ENCODE measurements at regions not wholly inside any gene's neighbourhood (a gene's known extent, or its start where the extent isn't known, plus 50 kb on each side); places are given as distances from the start of the nearest gene placed in this dataset.

DNA sequence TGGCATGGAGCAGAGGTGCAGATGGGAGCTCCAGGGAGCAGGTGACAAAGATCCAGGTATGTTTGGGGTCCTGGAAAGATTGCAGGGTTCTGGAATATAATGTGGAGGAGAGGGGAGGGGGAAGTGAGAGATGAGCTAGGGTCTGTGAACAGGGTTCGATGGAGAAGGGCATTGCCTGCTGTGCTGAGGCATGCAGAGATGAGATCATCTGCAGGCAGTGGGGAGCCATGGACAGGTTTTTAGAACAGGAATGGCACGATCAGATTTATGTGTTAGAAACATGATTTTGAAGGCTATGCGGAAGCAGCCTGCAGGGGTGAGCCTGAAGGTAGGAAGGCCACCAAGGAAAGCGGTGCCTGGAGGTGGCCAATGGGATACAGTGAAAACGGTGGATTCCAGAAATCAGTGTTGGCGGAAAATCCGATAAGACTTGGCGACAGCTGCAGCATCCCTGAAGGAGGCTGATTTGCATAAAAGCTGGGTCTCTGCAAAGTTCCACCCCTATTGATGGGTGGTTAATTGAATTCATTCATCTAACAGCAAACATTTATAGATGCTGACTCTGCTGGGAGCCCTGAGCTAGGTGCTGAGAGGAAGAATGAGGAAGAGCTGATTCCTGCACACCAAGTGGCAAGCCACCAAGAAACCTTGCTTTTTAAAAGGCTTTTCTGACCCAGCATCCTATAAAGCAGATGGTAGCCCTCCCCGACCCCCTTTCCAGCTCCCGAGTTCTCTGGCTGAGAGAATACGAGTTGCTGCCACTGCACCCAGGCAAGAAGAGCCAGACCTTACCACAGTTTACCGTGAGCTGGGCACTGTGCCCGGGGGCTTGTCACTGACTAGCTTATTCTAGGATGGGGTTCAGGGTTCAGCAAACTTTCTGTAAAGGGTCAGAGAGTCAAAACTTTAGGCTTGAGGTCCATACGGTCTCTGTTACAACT lies 139.2 kb upstream of the SMIM23 start:
- DNase-seq (no peak), FAIRE-seq (no peak)
- Histone ChIP-seq H3K4me3 (ENCODE audit: low read length in 3 of 3) (no peak overlapping the region), H3K4me1 (ENCODE audit: control insufficient read depth in 2 of 3, insufficient read depth in 2 of 3, low read depth in 1 of 3, low read length in 3 of 3) (no peaks in the 10 kb centered on the region), H3K27me3 (ENCODE audit: control insufficient read depth, insufficient read depth, low read length) (no peaks in the 10 kb centered on the region), H3K36me3 (ENCODE audit: control insufficient read depth in 2 of 3, insufficient read depth in 3 of 3, low read length in 3 of 3) (no peaks in the 10 kb centered on the region), H3K9ac (ENCODE audit: low read length in 3 of 3) (no peak overlapping the region), H3K27ac (ENCODE audit: low read depth in 2 of 2, low read length in 2 of 2) (no peak overlapping the region), H3K9me3 (ENCODE audit: control insufficient read depth in 2 of 3, insufficient read depth in 1 of 3, low read length in 3 of 3) (no peaks in the 10 kb centered on the region)
- TF ChIP-seq, protein P1, sequence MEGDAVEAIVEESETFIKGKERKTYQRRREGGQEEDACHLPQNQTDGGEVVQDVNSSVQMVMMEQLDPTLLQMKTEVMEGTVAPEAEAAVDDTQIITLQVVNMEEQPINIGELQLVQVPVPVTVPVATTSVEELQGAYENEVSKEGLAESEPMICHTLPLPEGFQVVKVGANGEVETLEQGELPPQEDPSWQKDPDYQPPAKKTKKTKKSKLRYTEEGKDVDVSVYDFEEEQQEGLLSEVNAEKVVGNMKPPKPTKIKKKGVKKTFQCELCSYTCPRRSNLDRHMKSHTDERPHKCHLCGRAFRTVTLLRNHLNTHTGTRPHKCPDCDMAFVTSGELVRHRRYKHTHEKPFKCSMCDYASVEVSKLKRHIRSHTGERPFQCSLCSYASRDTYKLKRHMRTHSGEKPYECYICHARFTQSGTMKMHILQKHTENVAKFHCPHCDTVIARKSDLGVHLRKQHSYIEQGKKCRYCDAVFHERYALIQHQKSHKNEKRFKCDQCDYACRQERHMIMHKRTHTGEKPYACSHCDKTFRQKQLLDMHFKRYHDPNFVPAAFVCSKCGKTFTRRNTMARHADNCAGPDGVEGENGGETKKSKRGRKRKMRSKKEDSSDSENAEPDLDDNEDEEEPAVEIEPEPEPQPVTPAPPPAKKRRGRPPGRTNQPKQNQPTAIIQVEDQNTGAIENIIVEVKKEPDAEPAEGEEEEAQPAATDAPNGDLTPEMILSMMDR (IDR thresholded peaks at IDR 0.05; ENCODE audit: borderline replicate concordance, extremely low read depth, insufficient read depth), result no peak
- intact Hi-C loops (cut with DNase I), result no loop called here

GRCh38 chr5:171647043-171647903 lies 138.3 kb upstream of the SMIM23 start:
- FAIRE-seq, result no peak
- no peak overlapping the region for H3K9ac ChIP-seq (ENCODE audit: low read length in 3 of 3)
- no peak overlapping the region for H3K27ac ChIP-seq (ENCODE audit: low read depth in 2 of 2, low read length in 2 of 2)
- intact Hi-C loops (cut with DNase I), result no loop called here
- no peaks in the 10 kb centered on the region for H3K27me3 ChIP-seq (ENCODE audit: control insufficient read depth, insufficient read depth, low read length)
- H3K9me3 ChIP-seq (ENCODE audit: control insufficient read depth in 2 of 3, insufficient read depth in 1 of 3, low read length in 3 of 3), result no peaks in the 10 kb centered on the region
- no peak overlapping the region for H3K4me3 ChIP-seq (ENCODE audit: low read length in 3 of 3)
- no peaks in the 10 kb centered on the region for H3K36me3 ChIP-seq (ENCODE audit: control insufficient read depth in 2 of 3, insufficient read depth in 3 of 3, low read length in 3 of 3)
- H3K4me1 ChIP-seq (ENCODE audit: control insufficient read depth in 2 of 3, insufficient read depth in 2 of 3, low read depth in 1 of 3, low read length in 3 of 3), result no peaks in the 10 kb centered on the region
- no peak for DNase-seq
- TF ChIP-seq, protein P1 (IDR thresholded peaks at IDR 0.05; ENCODE audit: borderline replicate concordance, extremely low read depth, insufficient read depth), result no peak

DNA sequence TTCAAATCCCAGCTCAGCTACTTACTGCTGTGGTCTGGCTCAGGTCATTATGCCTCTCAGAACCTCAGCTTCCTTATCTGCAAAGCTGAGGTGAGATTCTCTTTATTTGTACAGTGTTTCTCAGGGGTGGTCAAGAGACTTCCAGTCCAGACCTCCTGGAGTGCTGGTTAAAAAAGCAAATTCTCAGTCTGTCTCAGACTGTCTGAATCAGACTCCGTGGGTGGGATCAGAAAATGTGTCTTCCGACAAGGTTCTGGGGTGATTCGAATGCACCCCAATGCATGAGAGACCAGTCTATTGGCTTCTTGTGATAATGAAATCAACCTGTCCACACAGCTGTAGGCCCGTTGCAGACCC lies 137.7 kb upstream of the SMIM23 start:
- no peaks in the 10 kb centered on the region for H3K4me1 ChIP-seq (ENCODE audit: control insufficient read depth in 2 of 3, insufficient read depth in 2 of 3, low read depth in 1 of 3, low read length in 3 of 3)
- H3K4me3 ChIP-seq (ENCODE audit: low read length in 3 of 3), result no peak overlapping the region
- H3K9ac ChIP-seq (ENCODE audit: low read length in 3 of 3), result no peak overlapping the region
- H3K36me3 ChIP-seq (ENCODE audit: control insufficient read depth in 2 of 3, insufficient read depth in 3 of 3, low read length in 3 of 3), result no peaks in the 10 kb centered on the region
- no peak overlapping the region for H3K27ac ChIP-seq (ENCODE audit: low read depth in 2 of 2, low read length in 2 of 2)
- no peaks in the 10 kb centered on the region for H3K27me3 ChIP-seq (ENCODE audit: control insufficient read depth, insufficient read depth, low read length)
- H3K9me3 ChIP-seq (ENCODE audit: control insufficient read depth in 2 of 3, insufficient read depth in 1 of 3, low read length in 3 of 3), result no peaks in the 10 kb centered on the region
- intact Hi-C loops (cut with DNase I), result no loop called here
- TF ChIP-seq, protein P1 (IDR thresholded peaks at IDR 0.05; ENCODE audit: borderline replicate concordance, extremely low read depth, insufficient read depth), result no peak
- FAIRE-seq (no peak), DNase-seq (no peak)
